ENCODE measurements at regions not wholly inside any gene's neighbourhood (a gene's known extent, or its start where the extent isn't known, plus 50 kb on each side); places are given as distances from the start of the nearest gene placed in this dataset.

DNA sequence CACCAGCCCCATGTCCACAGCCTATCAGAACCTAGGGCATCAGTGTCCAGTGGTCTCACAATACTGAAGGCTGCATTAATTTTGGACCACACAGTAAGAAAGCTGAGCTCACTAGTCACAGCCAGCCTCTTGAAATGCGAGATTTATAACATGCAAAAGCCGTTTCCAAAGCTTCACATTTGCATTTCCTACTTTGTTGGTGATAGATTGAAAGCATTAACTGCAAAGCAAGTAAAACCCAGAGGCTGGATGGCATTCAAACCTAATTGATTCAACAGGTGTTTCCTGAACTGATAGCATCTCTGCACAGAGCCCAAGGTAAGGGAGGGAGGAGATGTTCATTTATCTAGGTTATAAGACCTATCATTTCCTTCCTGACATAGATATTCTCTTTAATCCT is 410.1 kb downstream of the OMA1 start:
- DNase-seq (no peak), ATAC-seq (no peak)

- no peak for DNase-seq
- no peak for ATAC-seq
Observed at GRCh38 chr1:58135821-58136321, 410.7 kb downstream of the OMA1 start.

- DNase-seq, result no peak
- ATAC-seq, result no peak
Observed at GRCh38 chr1:58133562-58133961, 413.0 kb downstream of the OMA1 start.

DNA sequence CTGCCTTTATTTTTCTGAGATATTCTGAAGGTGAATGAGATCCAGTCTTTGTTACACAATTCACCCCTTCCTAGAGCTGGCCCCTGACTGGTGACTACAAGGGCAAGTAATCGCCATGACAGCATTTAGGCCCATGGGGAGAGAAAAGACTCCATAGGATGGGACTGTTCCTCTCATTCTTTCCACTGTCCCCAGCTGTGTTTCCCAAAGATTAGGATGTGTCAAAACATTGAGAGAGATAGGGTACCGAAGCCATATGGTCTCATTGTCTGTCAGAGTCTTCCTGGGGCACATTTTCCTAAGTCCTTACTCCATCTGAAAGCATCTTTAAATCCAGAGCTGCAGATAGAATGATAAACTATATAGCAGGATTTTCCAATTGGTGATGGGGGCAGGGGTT is 423.5 kb downstream of the OMA1 start:
- DNase-seq (no peak), ATAC-seq (no peak)

DNA sequence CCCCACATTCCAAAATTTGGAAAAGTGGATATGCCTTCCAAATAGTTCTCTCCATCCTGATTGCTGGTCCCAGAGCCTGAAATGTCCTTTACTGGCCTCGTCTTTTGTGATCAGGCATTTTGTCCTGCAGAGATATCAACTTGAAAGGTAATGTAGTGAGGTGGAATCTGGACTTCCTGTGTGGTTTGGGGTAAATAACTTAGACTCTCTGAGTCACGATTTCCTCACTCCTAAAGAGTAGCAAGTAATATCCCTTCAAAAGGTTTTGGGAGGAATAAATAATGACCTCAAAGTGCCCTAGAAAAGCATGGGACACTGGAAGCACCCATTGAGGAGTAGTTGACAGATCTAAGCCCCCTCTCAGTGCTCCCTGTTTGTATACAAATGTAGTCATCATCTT is 426.6 kb downstream of the OMA1 start:
- no peak for DNase-seq
- ATAC-seq, result no peak

DNA sequence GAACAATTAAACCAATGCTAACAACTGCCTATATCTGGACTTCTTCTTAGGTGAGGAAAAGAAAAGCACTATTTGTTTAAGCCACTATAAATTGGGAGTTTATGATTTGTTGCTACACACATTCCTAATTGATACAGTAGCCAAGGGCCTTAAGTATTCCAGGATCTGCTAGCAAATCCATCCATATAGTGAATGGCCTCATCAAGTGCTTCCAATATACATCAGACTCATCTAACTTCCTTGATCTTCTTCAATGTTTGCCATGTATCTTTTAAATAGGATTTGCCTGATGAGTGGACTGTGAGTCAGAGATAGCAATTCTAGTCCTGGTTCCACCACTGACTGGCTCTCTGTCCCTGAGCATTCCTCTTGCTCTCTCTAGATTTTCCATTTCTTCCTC is 430.2 kb downstream of the OMA1 start:
- ATAC-seq, result no peak
- no peak for DNase-seq

DNA sequence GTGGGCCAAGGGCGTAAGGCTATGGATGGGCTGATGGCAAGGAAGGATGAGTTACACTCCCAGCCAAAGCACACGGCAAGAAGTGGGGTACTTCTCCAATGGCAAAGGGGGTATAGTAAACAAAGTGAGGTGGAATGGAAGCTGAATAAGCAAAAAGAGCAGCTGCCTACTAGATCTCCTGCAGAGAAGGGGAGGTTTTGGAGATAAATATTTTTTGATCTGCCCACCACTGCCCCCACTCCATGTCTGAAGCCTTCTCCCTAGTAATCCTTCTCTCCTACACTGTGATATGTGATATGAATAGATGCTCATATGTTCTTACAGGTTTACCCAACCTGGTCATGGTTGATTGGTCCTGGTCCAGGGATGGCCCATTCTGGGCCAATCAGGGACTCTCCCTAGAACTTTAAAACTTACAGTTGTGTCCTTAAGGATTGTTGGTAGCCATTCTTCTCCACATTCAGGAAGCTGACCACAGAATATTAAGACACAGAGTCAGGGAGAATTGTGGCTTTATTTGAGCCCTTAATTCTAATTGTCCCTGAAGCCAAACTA is 436.8 kb downstream of the OMA1 start:
- DNase-seq, result no peak
- no peak for ATAC-seq

DNA sequence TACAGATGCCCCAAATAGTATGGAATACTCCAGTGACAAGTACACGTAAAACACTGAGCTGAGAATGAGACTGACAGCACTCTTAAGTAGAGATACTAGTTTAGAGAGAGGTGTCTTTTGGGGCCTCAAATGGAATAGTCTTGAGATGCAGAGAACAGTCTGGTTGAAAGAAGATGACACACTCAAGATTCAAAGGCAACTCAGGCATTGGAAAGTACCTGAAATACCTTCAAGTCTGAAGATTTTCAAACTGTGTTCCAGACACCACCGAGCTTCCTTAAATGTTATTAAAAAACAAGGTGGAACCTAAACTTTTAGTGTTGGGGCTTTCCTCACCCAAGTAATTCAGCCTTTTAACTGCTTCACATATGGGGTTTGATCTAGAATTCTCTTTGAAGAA is 437.7 kb downstream of the OMA1 start:
- no peak for ATAC-seq
- DNase-seq, result no peak

GRCh38 chr1:58107943-58108342 is 438.6 kb downstream of the OMA1 start:
- no peak for DNase-seq
- ATAC-seq, result no peak

GRCh38 chr1:58104960-58105359 is 441.6 kb downstream of the OMA1 start:
- DNase-seq, result no peak
- no peak for ATAC-seq

- ATAC-seq (no peak), DNase-seq (no peak)
Observed at GRCh38 chr1:58096714-58097113, 449.8 kb downstream of the OMA1 start.

DNA sequence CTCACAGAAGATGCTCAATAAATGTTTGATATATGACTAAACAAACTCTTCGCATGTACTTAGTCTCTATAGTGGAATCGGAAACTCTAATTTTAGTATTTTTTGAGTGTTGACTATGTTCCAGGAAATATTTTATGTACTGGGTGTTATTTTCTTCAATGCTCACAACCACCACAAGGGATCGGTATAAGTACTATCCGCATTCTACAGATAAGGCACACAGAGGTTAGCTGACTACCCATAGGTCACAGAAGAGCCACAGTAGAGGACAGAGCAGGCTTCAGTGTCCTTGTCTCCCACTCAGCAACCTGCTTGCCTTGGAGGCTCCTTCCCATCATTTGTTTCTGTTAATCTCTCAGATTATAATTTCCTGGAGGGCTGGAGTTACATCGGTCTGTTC is 451.3 kb downstream of the OMA1 start:
- DNase-seq (no peak), ATAC-seq (no peak)

GRCh38 chr1:58094221-58094620 is 452.3 kb downstream of the OMA1 start:
- DNase-seq, result no peak
- ATAC-seq, result no peak

- DNase-seq, result no peak
- no peak for ATAC-seq
Observed at GRCh38 chr1:58090640-58091039, 455.9 kb downstream of the OMA1 start.

DNA sequence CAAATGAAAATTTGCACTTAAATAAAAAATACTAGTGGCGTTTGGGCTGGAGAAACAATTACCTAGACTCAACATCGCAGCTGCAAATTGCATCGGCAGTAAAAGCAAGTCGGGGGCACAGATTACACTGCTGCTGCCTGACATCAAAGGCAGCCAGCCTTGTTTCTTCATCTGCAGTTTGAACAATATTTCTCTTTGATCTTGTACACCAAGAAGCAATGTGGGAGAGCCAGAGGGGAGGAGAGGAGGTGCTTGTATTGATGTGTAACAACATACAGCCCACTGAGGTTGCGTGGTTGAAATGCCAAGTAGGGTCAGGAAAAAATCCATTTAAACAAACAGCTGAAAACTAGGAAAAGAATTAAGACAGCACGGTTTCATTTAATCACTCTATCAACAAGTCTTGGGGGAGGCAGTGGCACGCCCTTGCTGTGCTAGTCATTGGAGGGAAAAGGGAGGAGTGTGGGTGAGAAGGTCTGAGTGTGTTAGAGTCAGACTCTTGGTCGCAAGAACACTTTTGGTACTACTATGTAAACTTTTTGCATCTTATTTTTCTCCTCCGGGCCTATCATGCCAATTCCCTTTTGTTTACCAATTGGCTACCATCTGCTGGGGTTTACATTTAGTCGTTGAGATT is 456.5 kb downstream of the OMA1 start:
- DNase-seq, result no peak
- ATAC-seq, result no peak

GRCh38 chr1:58084266-58084665 is 462.3 kb downstream of the OMA1 start:
- DNase-seq (no peak), ATAC-seq (no peak)

DNA sequence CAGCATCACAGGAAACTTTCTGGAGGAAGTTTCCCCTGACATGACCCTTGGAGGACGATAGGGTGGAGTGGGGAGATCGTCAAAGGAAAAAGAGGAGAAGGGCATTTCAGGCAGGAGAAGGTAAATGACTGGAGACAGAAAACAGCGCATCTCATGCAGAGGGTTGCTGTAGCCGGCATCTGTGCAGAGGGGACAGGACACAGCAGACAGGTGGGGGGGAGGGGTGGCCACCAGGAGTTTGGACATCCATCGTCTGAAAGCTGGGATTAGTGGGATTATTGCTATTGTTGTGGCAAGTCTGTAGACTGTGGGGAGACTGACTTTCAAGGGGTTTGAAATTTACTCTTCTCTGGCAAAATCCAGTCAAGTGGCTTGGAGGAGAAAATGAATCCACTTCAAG is 463.9 kb downstream of the OMA1 start:
- no peak for ATAC-seq
- no peak for DNase-seq

DNA sequence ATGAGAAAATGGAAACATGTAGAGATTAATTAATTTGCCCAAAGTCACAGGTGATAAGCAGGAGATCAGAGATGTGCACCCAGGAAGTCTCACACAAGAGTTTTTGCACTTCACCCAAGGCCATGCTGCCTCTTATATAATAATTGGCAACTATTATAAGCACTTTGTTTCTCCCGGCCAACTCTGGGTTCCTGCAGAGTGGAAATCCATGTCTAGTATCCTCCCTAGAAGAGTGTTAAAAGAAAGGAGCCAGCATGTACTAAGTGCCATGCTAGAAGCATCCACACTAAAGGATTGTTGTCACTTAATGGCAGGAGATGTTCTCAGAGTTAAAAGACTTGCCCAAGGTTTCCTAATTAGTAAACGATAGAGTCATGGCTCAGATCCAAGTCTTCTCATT is 470.3 kb downstream of the OMA1 start:
- DNase-seq (no peak), ATAC-seq (no peak)

- DNase-seq, result no peak
- ATAC-seq, result no peak
Observed at GRCh38 chr1:58075188-58075578, 471.3 kb downstream of the OMA1 start.

- ATAC-seq, result no peak
- no peak for DNase-seq
Observed at GRCh38 chr1:58072450-58072849, 474.1 kb downstream of the OMA1 start.

DNA sequence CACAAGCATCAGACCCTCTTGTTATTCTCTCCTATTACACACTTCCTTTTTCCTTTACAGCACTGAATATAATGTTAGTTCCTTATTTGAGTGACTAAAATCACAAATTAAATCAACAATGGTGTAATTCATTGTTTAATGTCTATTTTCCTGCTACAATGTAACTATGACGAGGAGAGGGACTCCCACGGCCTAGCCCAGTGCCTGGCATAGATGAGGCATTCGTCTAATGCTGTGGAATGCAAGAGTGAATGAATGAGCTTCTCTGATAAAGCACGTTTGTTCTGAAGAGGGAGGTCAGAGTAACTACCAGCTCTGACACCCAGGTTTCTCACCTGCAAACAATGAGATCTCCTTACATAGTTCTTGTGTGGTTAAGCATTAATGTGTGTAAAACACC is 479.4 kb downstream of the OMA1 start:
- ATAC-seq (no peak), DNase-seq (no peak)

GRCh38 chr1:58065520-58065919 is 481.0 kb downstream of the OMA1 start:
- ATAC-seq (no peak), DNase-seq (no peak)

DNA sequence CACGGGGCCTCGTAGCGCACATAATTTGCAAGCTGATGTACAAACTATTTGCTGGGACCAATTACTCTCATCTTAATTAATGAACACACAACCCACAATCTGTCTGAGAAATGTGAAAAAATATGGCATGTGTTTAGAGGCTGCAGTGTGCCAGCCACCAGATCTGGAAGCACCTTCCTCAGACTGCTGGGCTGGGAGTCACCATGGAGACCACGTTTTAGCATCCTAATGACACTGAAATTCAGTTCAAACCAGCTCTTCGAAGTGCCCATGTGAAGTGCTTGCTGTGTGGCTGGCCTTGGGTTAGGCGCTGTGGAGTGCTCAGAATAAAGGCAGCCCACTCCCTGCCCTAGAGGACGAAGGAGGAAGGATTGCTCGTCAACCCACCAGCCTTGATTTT is 482.4 kb downstream of the OMA1 start:
- no peak for DNase-seq
- no peak for ATAC-seq

GRCh38 chr1:58063095-58063494 is 483.4 kb downstream of the OMA1 start:
- ATAC-seq, result no peak
- no peak for DNase-seq

- ATAC-seq (no peak), DNase-seq (no peak)
Observed at GRCh38 chr1:58062635-58063034, 483.9 kb downstream of the OMA1 start.
